ENCODE measurements at regions not wholly inside any gene's neighbourhood (a gene's known extent, or its start where the extent isn't known, plus 50 kb on each side); places are given as distances from the start of the nearest gene placed in this dataset.

GRCh38 chr11:90341986-90342385, 119.1 kb upstream of the CHORDC1 start:
- Histone ChIP-seq H3K4me3 (no peak overlapping the region), H3K9me3 (no peaks in the 10 kb centered on the region), H3K36me3 (no peaks in the 10 kb centered on the region), H3K27me3 (no peaks in the 10 kb centered on the region), H3K4me1 (no peaks in the 10 kb centered on the region), H3K27ac (no peak overlapping the region)
- DNase-seq = no peak
- TF ChIP-seq, protein P1, sequence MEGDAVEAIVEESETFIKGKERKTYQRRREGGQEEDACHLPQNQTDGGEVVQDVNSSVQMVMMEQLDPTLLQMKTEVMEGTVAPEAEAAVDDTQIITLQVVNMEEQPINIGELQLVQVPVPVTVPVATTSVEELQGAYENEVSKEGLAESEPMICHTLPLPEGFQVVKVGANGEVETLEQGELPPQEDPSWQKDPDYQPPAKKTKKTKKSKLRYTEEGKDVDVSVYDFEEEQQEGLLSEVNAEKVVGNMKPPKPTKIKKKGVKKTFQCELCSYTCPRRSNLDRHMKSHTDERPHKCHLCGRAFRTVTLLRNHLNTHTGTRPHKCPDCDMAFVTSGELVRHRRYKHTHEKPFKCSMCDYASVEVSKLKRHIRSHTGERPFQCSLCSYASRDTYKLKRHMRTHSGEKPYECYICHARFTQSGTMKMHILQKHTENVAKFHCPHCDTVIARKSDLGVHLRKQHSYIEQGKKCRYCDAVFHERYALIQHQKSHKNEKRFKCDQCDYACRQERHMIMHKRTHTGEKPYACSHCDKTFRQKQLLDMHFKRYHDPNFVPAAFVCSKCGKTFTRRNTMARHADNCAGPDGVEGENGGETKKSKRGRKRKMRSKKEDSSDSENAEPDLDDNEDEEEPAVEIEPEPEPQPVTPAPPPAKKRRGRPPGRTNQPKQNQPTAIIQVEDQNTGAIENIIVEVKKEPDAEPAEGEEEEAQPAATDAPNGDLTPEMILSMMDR (IDR thresholded peaks at IDR 0.05) = no peak
- TF ChIP-seq POLR2A (IDR thresholded peaks at IDR 0.05) = no peak
- intact Hi-C loops (cut with DNase I; ENCODE audit: low total_unique reads) = no loop called here

GRCh38 chr11:90332415-90332814, 109.6 kb upstream of the CHORDC1 start:
- no peaks in the 10 kb centered on the region for H3K9me3 ChIP-seq
- TF ChIP-seq POLR2A (IDR thresholded peaks at IDR 0.05) = no peak
- TF ChIP-seq, protein P1 (IDR thresholded peaks at IDR 0.05) = no peak
- no peak for DNase-seq
- no peaks in the 10 kb centered on the region for H3K27me3 ChIP-seq
- H3K36me3 ChIP-seq = no peaks in the 10 kb centered on the region
- no peaks in the 10 kb centered on the region for H3K4me1 ChIP-seq
- H3K4me3 ChIP-seq = no peak overlapping the region
- intact Hi-C loops (cut with DNase I; ENCODE audit: low total_unique reads) = no loop called here
- no peak overlapping the region for H3K27ac ChIP-seq

- Histone ChIP-seq H3K27me3 (no peaks in the 10 kb centered on the region), H3K9me3 (no peaks in the 10 kb centered on the region), H3K27ac (no peak overlapping the region), H3K4me3 (no peak overlapping the region), H3K4me1 (no peaks in the 10 kb centered on the region), H3K36me3 (no peaks in the 10 kb centered on the region)
- TF ChIP-seq, protein P1 (IDR thresholded peaks at IDR 0.05) = no peak
- no peak for TF ChIP-seq POLR2A (IDR thresholded peaks at IDR 0.05)
- DNase-seq = no peak
- intact Hi-C loops (cut with DNase I; ENCODE audit: low total_unique reads) = no loop called here
Measured at GRCh38 chr11:90330632-90331031, 107.8 kb upstream of the CHORDC1 start.

DNA sequence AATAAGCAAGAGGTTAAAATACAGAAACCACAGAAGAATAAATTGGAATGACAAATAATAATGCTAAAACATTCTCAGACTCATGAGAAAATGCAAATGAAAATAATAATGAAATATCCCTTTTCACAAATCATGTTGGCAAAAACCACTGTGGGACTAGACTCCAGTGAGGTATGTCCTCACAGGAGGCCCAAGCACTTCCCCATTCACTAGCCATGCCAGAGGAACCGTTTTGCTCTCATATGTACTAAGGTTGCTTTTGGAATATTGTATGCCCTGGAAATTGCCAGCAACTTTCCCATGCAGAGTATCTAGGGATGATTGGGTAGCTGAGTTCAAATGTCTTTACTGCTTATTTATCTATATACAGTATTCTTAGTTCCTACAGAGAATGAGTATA, 106.2 kb upstream of the CHORDC1 start:
- Histone ChIP-seq H3K4me1 (no peaks in the 10 kb centered on the region), H3K9me3 (no peaks in the 10 kb centered on the region), H3K27me3 (no peaks in the 10 kb centered on the region), H3K27ac (no peak overlapping the region), H3K4me3 (no peak overlapping the region), H3K36me3 (no peaks in the 10 kb centered on the region)
- intact Hi-C loops (cut with DNase I; ENCODE audit: low total_unique reads) = no loop called here
- TF ChIP-seq, protein P1 (IDR thresholded peaks at IDR 0.05) = no peak
- TF ChIP-seq POLR2A (IDR thresholded peaks at IDR 0.05) = no peak
- DNase-seq = no peak

DNA sequence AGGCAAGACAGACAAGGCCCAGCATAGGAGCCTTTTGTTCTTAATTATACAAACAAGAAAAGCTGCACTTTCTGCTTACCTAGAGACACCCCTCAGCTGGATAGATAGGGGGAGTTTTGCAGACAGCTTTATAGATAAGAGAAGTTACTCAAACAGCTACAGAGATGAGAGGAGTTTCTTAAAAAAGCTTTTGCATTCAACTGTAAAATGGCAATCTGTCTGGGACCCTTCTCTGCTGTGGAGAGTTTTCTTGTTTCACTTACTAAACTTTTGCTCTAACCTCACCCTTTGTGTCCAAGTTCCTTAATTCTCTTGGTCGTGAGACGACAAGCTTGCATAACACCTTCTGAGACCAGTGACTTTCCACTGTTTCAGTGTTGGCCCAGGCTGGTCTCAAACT, 103.8 kb upstream of the CHORDC1 start:
- TF ChIP-seq, protein P1 (IDR thresholded peaks at IDR 0.05) = no peak
- no peaks in the 10 kb centered on the region for H3K36me3 ChIP-seq
- no peak for DNase-seq
- intact Hi-C loops (cut with DNase I; ENCODE audit: low total_unique reads) = no loop called here
- H3K27me3 ChIP-seq = no peaks in the 10 kb centered on the region
- no peak overlapping the region for H3K4me3 ChIP-seq
- H3K9me3 ChIP-seq = no peaks in the 10 kb centered on the region
- H3K4me1 ChIP-seq = no peaks in the 10 kb centered on the region
- no peak overlapping the region for H3K27ac ChIP-seq
